SKM-1 (cell line): ENCODE measurements at regions not wholly inside any gene's neighbourhood (a gene's known extent, or its start where the extent isn't known, plus 50 kb on each side); places are given as distances from the start of the nearest gene placed in this dataset.

ENCODE experiments used
- DNase-seq: peaks from one replicate; lab custom pipeline; 2025; ENCODE audit not compliant: unreplicated experiment; lab: John Stamatoyannopoulos, UW

GRCh38 chr12:83408851-83409250 lies 722.1 kb downstream of the TMTC2 start:
- DNase-seq: no peak

DNA sequence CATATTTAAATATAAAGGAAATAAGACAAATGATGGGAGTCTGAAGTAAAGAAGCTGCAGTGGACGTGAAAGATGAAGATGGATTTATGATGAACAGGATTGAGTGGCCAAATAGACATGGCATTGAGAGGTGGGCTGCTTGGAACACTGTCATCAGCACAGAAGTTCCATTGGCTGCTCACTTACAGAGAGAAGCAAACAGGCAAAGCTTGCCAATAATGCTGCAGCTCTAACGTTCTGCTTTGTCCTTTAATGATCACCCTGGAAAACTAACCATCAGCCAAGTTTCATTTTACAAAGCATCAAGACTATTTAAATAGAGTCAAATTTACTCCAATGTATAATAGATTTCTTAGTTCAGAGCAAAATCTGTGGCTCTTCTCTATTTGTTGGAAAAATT lies 721.4 kb downstream of the TMTC2 start:
- no peak for DNase-seq

GRCh38 chr12:83404521-83404920 lies 717.8 kb downstream of the TMTC2 start:
- DNase-seq: no peak

DNA sequence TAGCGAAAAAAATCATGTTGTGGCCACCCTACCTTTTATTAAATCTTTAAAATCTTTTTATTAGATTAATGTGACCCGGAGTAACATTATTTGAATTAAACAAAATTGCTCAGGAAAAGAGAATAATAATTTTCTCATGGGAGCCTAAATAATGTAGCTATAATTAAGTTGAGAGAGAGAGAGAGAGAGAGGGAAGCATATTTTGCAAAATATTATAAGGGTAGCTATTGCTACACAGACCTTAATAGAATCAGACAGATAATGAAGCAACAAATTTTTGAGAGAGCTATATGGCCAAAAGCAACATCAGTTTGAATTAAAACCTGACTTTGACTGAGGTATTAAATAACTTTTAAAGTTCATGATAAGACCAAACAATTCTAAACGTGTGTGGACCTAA lies 703.5 kb downstream of the TMTC2 start:
- DNase-seq: no peak

DNA sequence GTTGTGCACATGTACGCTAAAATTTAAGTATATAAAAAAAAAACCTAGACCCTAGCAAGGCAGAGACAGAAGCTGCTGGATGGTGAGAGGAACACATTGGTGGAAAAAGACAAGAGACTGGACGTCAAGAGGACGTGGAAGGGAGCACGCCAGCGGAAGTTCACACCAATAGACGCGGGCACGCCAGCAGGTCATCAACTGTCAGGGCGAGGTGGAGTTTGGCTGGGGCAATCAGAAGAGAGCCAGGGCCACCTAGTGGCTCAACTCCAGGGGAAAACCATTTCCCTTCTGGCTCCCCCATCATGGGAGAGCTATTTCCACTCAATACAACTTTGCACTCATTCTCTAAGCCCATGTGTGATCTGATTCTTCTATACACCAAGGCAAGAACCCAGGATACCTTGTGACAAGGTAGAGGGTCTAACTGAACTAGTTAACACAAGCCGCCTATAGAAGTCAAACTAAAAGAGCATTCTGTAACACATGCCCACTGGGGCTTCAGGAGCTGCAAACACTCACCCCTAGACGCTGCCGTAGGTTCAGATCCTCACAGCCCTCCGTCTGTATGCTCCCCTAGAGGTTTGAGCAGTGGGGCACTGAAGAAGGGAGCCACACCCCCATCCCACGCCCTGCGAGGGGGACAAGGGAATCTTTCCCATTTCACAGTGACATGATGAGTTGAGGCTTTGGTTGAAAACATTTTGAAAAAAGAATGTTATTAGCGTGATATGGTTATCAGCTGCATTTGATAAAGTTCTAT lies 702.7 kb downstream of the TMTC2 start:
- no peak for DNase-seq

- no peak for DNase-seq
Measured at GRCh38 chr12:83388551-83388950, 701.8 kb downstream of the TMTC2 start.

DNA sequence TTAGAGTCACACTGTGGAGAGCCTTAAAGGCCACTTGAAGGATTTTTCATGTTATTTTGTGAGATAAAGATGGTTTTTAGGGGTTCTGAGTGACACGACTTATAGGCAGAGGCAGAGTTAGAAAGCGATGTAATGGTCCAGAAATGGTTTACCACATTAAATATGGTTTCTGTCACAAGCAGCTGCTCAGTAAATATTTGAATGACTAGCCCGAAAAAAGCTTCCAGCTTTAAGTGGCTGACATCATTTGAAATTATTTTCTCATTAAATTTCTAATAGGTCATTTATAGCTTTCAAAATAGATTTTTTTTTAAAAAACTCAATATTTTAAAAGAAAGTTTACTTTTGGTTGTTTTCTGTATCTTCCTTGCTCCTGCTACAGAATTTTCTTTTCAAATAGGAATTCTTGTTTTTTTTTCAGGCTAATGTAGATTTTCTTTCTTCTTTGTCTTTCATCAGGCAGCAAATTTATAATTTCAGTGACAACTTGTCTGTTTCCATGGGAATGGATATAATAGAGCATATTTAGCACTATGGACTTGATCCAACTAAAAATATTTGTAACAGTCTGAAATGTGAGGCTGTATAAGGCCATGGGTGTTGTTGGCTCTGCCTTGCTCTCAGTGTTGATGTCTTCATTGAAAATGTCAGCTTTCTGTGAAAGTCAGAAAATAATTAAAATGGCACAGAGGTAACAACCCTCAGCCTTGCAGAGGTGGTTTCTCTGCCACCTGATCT lies 700.0 kb downstream of the TMTC2 start:
- DNase-seq: no peak

DNA sequence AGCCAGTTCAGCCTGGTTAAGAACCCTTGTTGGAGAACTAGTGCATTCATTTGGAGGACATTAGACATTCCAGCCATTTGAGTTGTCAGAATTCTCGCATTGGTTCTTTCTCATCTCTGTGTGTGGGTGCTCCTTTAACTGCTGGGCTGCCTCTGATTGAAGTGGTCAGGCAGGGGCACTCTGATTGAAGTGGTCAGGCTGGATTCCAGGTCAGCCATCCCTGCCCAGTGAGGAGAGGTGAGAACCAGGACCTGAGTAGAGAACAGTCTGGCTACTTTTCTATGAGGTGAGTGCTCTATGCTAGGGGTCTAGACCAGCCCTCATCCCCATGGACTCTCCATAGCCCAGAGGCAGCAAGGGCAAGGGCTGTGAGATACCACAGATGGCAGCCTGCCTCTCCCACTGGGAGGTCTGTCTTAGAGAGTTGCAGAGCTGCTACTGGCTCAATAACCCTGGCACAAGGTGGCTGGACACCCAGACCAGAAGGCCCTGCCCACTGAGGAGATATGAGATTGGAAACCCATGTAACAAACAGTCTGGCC lies 691.6 kb downstream of the TMTC2 start:
- no peak for DNase-seq

GRCh38 chr12:83365317-83365716 lies 678.6 kb downstream of the TMTC2 start:
- DNase-seq: no peak

DNA sequence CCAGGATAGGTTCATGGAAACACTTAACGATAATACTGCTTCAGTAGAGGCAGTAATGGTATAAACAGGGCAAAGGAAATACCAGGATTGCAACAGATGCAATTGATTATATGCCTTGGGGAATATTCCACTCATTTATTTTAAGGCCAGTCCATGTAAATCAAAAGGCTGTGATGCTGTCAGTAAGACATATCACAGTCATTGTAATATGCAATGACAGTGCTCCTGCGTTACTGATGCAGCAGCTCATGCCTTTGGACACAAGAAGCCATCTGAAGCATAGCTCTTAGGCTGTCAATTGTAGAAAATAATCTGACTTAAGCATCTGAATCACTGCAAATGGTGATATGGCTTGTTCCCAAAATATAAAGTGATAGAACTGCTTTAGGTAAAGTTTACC lies 674.8 kb downstream of the TMTC2 start:
- no peak for DNase-seq

DNA sequence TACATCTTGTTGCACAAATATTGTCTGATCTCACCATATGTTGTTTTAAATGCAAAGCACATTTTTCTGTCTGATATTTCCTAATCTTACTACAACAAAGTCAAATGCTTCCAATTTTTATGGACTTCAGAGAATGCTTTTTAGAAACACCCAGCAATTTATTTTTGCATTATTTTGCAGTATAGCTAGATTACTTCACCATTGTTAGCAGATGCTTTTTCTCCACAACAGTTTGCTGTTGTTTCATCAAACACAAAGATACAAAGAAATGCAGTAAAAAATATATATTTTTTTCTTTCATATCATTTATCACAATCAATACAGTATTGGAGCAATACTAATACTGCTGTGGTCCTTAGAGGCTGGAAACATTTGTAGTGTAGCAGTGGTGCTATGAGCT lies 674.4 kb downstream of the TMTC2 start:
- no peak for DNase-seq

- no peak for DNase-seq
Measured at GRCh38 chr12:83349907-83350611, 663.4 kb downstream of the TMTC2 start.

GRCh38 chr12:83346333-83346732 lies 659.6 kb downstream of the TMTC2 start:
- DNase-seq: no peak

DNA sequence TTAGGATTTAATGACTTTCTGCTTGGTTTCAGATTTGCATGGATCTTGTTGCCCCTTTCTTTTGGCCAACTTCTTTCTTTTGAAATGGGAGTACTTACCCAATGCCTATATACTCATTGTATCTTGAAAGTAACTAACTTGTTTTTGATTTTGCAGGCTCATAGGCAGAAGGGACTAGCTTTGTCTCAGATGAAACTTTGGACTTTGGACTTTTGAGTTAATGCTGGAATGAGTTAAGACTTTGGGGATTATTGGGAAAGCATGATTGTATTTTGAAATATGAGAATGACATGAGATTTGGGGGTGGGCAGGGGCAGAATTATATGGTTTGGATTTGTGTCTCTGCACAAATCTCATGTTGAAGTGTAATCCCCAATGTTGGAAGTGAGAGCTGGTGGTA lies 657.1 kb downstream of the TMTC2 start:
- DNase-seq: no peak

- no peak for DNase-seq
Measured at GRCh38 chr12:83335748-83336147, 649.0 kb downstream of the TMTC2 start.

GRCh38 chr12:83326666-83327065 lies 640.0 kb downstream of the TMTC2 start:
- DNase-seq: no peak

- DNase-seq: no peak
Measured at GRCh38 chr12:83323866-83324265, 637.2 kb downstream of the TMTC2 start.

GRCh38 chr12:83322809-83323208 lies 636.1 kb downstream of the TMTC2 start:
- DNase-seq: no peak

- DNase-seq: no peak
Measured at GRCh38 chr12:83321971-83322370, 635.3 kb downstream of the TMTC2 start.

GRCh38 chr12:83320350-83320749 lies 633.6 kb downstream of the TMTC2 start:
- peak; percentile 7 for DNase-seq

GRCh38 chr12:83318386-83319098 lies 631.8 kb downstream of the TMTC2 start:
- no peak for DNase-seq
